CD4-positive, alpha-beta T cell (primary cell): ENCODE measurements at regions not wholly inside any gene's neighbourhood (a gene's known extent, or its start where the extent isn't known, plus 50 kb on each side); places are given as distances from the start of the nearest gene placed in this dataset.

Source experiments
- ATAC-seq: fragments of 200-7000 bp; cut with Tn5 transposase; one replicate; pipeline ENCODE4 v1.10.0; 2022; ENCODE audit warnings: mild to moderate bottlenecking; ENCODE audit not compliant: poor library complexity
- CTCF ChIA-PET: fragments of 350-600 bp; sonication (Branson Sonifier 250); formaldehyde crosslinking; loops from one replicate; lab custom pipeline; 2021; ENCODE audit warnings: antibody characterized with exemption, inconsistent platforms; lab: Charles Lee
- POLR2A ChIA-PET: fragments of 350-600 bp; sonication (Branson Sonifier 250); formaldehyde crosslinking; loops from one replicate; lab custom pipeline; 2021; ENCODE audit warnings: antibody characterized with exemption, inconsistent platforms; lab: Charles Lee
- DNase-seq, 14 experiments: peaks; one replicate each; pipeline ENCODE4 v3.0.0-alpha.2; 2013 to 2020; ENCODE audit warnings: mixed read lengths in 2 of 14
- H3K27ac ChIP-seq, 2 donors: one replicate each; pipeline versions ENCODE4 v1.5.1 to v1.7.0; 2013; ENCODE audit warnings: low read length in 2 of 2, low read depth in 1 of 2, mild to moderate bottlenecking in 1 of 2
- H3K27me3 ChIP-seq, 2 experiments: 1 replicate in 1 of 2; 2 replicates in 1 of 2; pipeline versions ENCODE4 v1.6.1 to v1.7.0; 2013; ENCODE audit warnings: low read length in 2 of 2, control low read depth in 1 of 2, mild to moderate bottlenecking in 1 of 2, moderate library complexity in 1 of 2; ENCODE audit not compliant: insufficient read depth in 2 of 2, control insufficient read depth in 1 of 2
- H3K36me3 ChIP-seq: one replicate; pipeline ENCODE4 v1.6.1; 2013; ENCODE audit warnings: low read length, control low read depth; ENCODE audit not compliant: insufficient read depth
- H3K4me1 ChIP-seq: one replicate; pipeline ENCODE4 v1.6.1; 2013; ENCODE audit warnings: low read length, control low read depth; ENCODE audit not compliant: insufficient read depth
- H3K4me3 ChIP-seq: one replicate; pipeline ENCODE4 v1.5.1; 2013; ENCODE audit warnings: mild to moderate bottlenecking, low read length, moderate library complexity
- H3K9me3 ChIP-seq, 2 experiments: 1 replicate in 1 of 2; 2 replicates in 1 of 2; pipeline versions ENCODE4 v1.6.1 to v1.7.0; 2013; ENCODE audit warnings: low read length in 2 of 2, mild to moderate bottlenecking in 2 of 2, control low read depth in 1 of 2, moderate library complexity in 1 of 2; ENCODE audit not compliant: control insufficient read depth in 1 of 2, insufficient read depth in 1 of 2
- H3K27ac Mint-ChIP-seq: one replicate; pipeline ENCODE4 v1.8.0; 2020; ENCODE audit warnings: mixed read lengths
- H3K27me3 Mint-ChIP-seq: one replicate; pipeline ENCODE4 v1.8.0; 2021; ENCODE audit warnings: mixed read lengths
- H3K36me3 Mint-ChIP-seq: one replicate; pipeline ENCODE4 v1.8.0; 2021; ENCODE audit warnings: low read depth, mixed read lengths
- H3K4me1 Mint-ChIP-seq: one replicate; pipeline ENCODE4 v1.8.0; 2021; ENCODE audit warnings: low read depth, mixed read lengths
- H3K4me3 Mint-ChIP-seq: one replicate; pipeline ENCODE4 v1.8.0; 2020; ENCODE audit warnings: mild to moderate bottlenecking, mixed read lengths
- H3K9me3 Mint-ChIP-seq: one replicate; pipeline ENCODE4 v1.8.0; 2020; ENCODE audit warnings: mixed read lengths
- intact Hi-C, 2 experiments: fragments of 100-400 bp; cut with DNase I in 1 of 2; cut with micrococcal nuclease in 1 of 2; formaldehyde crosslinking; loops; one replicate each; pipeline versions ENCODE4 v1.15.1 to v1.9.0; 2023 to 2025; cut with DNase I, micrococcal nuclease
- TF ChIP-seq, protein P1 (sequence below): fragments of 200-600 bp; IDR thresholded peaks from one replicate; pipeline ENCODE4 v1.8.0; 2022; ENCODE audit warnings: antibody characterized with exemption, mild to moderate bottlenecking

DNA sequence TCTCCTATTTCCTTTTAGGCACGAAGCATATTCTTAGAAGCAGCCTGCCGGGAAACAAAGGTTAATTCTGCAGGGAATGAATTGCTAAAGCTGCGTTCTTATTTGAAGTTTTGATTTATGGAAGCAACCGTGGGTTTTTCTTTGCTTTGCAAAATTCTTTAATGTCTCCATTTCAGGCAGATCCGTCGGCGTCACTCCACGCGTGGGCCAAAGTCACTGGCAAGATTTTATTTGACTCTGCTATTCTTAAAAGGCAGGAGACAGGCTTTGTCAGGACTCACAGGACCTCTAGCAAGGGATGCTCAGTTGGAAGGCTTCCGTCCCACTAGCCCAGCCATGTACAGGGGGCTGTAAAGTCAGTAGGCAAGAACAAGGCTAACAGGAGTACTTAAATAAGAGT is 387.3 kb upstream of the XYLT1 start:
- Histone ChIP-seq H3K4me3 (no peak overlapping the region), H3K27ac (no peak overlapping the region), H3K9me3 (peaks cover 0 to 5% of the 10 kb centered on the region in 2 experiments), H3K4me1 (no peaks in the 10 kb centered on the region), H3K36me3 (no peaks in the 10 kb centered on the region), H3K27me3 (no peaks in the 10 kb centered on the region)
- ATAC-seq (no peak), DNase-seq (no peak)
- intact Hi-C loops, result no loop called here
- H3K27me3 Mint-ChIP-seq, result peaks cover 4% of the 10 kb centered on the region
- H3K4me3 Mint-ChIP-seq, result no peak overlapping the region
- H3K36me3 Mint-ChIP-seq, result no peaks in the 10 kb centered on the region
- POLR2A ChIA-PET, result no interaction called here
- TF ChIP-seq, protein P1, sequence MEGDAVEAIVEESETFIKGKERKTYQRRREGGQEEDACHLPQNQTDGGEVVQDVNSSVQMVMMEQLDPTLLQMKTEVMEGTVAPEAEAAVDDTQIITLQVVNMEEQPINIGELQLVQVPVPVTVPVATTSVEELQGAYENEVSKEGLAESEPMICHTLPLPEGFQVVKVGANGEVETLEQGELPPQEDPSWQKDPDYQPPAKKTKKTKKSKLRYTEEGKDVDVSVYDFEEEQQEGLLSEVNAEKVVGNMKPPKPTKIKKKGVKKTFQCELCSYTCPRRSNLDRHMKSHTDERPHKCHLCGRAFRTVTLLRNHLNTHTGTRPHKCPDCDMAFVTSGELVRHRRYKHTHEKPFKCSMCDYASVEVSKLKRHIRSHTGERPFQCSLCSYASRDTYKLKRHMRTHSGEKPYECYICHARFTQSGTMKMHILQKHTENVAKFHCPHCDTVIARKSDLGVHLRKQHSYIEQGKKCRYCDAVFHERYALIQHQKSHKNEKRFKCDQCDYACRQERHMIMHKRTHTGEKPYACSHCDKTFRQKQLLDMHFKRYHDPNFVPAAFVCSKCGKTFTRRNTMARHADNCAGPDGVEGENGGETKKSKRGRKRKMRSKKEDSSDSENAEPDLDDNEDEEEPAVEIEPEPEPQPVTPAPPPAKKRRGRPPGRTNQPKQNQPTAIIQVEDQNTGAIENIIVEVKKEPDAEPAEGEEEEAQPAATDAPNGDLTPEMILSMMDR, result no peak
- CTCF ChIA-PET, result interaction anchor here (0.6 kb wide), 1 partner anchor 530 kb away, joined by 3 read pairs; no protein-coding TSS in a partner anchor
- no peak overlapping the region for H3K27ac Mint-ChIP-seq
- H3K9me3 Mint-ChIP-seq, result no peaks in the 10 kb centered on the region
- H3K4me1 Mint-ChIP-seq, result no peaks in the 10 kb centered on the region

DNA sequence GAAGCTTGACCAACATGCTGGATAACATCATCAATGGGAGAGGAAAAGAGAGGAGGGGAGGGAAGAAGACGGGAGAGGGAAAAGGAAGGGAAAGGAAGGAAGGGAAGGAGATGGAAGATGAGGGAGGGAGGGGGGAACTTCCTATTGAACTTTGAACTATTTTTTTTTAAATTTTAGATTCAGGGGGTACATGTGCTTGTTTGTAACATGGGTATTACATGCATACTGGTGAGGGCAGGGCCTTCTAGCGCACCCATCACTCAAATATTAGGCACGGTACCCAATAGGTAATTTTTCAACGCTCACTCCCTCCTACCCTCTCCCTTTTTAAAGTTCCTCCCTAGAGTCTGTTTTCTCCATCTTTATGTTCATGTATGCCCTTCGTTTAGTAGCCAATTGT is 383.2 kb upstream of the XYLT1 start:
- H3K4me3 Mint-ChIP-seq, result no peak overlapping the region
- DNase-seq (no peak), ATAC-seq (no peak)
- no peaks in the 10 kb centered on the region for H3K9me3 Mint-ChIP-seq
- H3K4me1 ChIP-seq, result no peaks in the 10 kb centered on the region
- H3K9me3 ChIP-seq, result peaks cover 0 to 5% of the 10 kb centered on the region in 2 experiments
- H3K36me3 Mint-ChIP-seq, result no peaks in the 10 kb centered on the region
- H3K36me3 ChIP-seq, result no peaks in the 10 kb centered on the region
- H3K4me1 Mint-ChIP-seq, result no peaks in the 10 kb centered on the region
- H3K4me3 ChIP-seq, result no peak overlapping the region
- no peak overlapping the region for H3K27ac Mint-ChIP-seq
- CTCF ChIA-PET, result no interaction called here
- intact Hi-C loops, result no loop called here
- POLR2A ChIA-PET, result no interaction called here
- H3K27me3 ChIP-seq, result no peaks in the 10 kb centered on the region
- no peaks in the 10 kb centered on the region for H3K27me3 Mint-ChIP-seq
- TF ChIP-seq, protein P1, result no peak
- H3K27ac ChIP-seq, result no peak overlapping the region

DNA sequence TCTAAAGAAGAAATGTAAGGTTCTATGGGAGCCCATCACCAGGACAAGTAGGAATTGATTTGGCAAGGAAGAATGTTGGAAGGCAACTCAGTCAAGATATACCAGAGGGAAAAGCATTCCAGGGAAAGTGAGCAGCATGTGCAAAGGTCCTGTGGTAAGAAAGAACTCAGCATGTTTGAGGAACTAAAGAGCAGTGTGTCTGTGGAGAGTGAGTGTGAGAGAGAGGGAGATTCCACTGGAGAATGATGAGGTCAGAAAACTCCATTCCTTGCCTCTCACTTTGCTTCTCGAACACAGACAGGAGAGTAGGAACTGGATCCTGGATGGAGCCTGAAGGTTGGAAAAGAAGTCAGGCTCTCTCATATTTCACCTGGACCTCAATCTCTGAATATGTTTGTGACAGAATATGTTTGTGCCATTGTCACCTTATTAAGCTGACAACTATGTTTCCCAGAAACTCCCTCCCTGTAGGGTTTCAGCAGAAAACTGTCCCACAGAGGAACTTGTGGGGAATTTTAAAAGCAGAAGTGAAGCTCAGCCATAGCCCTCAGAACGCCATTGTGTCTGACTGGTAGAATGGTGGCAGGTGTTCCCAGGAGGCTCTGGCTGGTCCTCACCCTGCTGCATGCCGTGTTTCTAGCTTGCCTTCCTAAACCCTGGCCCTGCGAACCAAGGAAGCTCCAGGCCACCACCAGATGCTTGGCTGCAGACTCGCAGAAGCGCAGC is 382.4 kb upstream of the XYLT1 start:
- TF ChIP-seq, protein P1, result no peak
- H3K9me3 Mint-ChIP-seq, result no peaks in the 10 kb centered on the region
- no peaks in the 10 kb centered on the region for H3K4me1 Mint-ChIP-seq
- H3K27me3 Mint-ChIP-seq, result no peaks in the 10 kb centered on the region
- H3K4me3 Mint-ChIP-seq, result no peak overlapping the region
- no peak for DNase-seq
- Histone ChIP-seq H3K4me3 (no peak overlapping the region), H3K4me1 (no peaks in the 10 kb centered on the region), H3K9me3 (peaks cover 0 to 5% of the 10 kb centered on the region in 2 experiments), H3K27ac (no peak overlapping the region), H3K36me3 (no peaks in the 10 kb centered on the region), H3K27me3 (no peaks in the 10 kb centered on the region)
- no peaks in the 10 kb centered on the region for H3K36me3 Mint-ChIP-seq
- ChIA-PET CTCF (interaction anchor here (0.7 kb wide), 1 partner anchor 466 kb away, joined by 3 read pairs; no protein-coding TSS in a partner anchor), POLR2A (no interaction called here)
- H3K27ac Mint-ChIP-seq, result no peak overlapping the region
- intact Hi-C loops, result no loop called here
- ATAC-seq, result no peak
